ENCODE measurements at regions not wholly inside any gene's neighbourhood (a gene's known extent, or its start where the extent isn't known, plus 50 kb on each side); places are given as distances from the start of the nearest gene placed in this dataset.

DNA sequence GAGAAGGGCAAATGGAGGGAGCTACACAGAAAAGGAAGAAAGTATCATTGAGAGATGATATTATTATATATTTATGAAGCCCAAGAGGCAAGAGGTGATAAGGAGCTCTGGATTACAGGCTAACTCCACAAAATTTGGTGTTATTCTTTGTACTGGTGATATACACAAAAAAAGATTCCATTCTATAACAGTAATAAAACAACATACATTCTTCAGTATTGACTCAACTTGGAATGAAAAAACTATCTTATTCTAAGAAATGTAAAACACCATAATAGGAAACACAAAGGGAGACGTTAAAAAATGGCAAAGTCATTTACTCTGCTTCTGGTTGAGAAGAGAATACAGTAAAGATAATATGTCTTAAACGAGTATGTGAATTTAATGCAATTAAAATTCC, 99.4 kb downstream of the TEX35 start:
- Mint-ChIP-seq H3K4me1 (ENCODE audit: low read depth, unreplicated experiment) (peaks cover 41% of the 10 kb centered on the region), H3K4me3 (ENCODE audit: low read depth, unreplicated experiment) (no peak overlapping the region), H3K36me3 (ENCODE audit: insufficient read depth, unreplicated experiment) (peaks cover 16% of the 10 kb centered on the region), H3K27ac (ENCODE audit: unreplicated experiment) (no peak overlapping the region), H3K9me3 (ENCODE audit: low read depth, unreplicated experiment) (no peaks in the 10 kb centered on the region), H3K27me3 (ENCODE audit: unreplicated experiment) (no peaks in the 10 kb centered on the region)
- BruUV-seq (replicated peaks): no TSS peak
- intact Hi-C loops (cut with micrococcal nuclease; ENCODE audit: unreplicated experiment): loop anchor here (5.0 kb wide), 1 partner anchor 45 kb away; no protein-coding TSS in a partner anchor
- CTCF ChIA-PET: interaction anchor here (0.7 kb wide), 2 partner anchors 209 to 222 kb away, joined by 3 to 5 read pairs; no protein-coding TSS in a partner anchor
- DNase-seq: no peak
- TF ChIP-seq, protein P1, sequence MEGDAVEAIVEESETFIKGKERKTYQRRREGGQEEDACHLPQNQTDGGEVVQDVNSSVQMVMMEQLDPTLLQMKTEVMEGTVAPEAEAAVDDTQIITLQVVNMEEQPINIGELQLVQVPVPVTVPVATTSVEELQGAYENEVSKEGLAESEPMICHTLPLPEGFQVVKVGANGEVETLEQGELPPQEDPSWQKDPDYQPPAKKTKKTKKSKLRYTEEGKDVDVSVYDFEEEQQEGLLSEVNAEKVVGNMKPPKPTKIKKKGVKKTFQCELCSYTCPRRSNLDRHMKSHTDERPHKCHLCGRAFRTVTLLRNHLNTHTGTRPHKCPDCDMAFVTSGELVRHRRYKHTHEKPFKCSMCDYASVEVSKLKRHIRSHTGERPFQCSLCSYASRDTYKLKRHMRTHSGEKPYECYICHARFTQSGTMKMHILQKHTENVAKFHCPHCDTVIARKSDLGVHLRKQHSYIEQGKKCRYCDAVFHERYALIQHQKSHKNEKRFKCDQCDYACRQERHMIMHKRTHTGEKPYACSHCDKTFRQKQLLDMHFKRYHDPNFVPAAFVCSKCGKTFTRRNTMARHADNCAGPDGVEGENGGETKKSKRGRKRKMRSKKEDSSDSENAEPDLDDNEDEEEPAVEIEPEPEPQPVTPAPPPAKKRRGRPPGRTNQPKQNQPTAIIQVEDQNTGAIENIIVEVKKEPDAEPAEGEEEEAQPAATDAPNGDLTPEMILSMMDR (IDR thresholded peaks at IDR 0.05; ENCODE audit: unreplicated experiment): no peak

DNA sequence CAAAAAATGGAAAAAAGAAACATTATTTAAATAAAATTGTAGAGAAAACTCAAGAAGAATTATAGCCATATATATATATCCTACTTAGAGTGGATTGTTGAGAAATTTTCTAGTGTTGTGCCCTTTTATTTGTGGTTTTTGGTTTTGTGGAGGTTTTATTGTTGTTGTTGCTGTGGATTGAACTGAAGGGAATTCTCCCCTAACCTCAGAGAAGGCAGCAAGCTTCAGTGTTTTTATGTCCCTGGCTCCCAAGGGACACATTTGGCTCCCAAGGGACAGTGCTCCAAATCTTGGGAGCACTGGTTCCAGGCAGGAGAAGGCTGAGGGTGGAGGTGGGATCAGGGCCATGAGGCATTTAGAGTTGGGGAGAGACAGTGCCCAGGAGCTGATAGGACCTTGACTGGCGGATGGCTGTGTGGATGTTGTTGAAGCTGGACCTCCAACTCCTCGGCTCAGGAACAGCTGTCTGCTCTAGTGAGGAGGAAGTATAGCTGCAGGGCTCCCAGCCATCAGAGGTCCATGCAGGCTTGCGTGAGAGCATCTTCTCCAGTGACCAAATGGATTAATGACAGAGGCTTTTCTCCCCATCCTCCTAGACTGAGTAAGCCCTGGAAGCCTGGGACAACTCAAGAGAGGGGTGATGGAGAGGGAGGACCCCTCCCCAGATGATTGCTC, 100.5 kb downstream of the TEX35 start:
- no peak for DNase-seq
- intact Hi-C loops (cut with micrococcal nuclease; ENCODE audit: unreplicated experiment): loop anchor here (5.0 kb wide), 1 partner anchor 44 kb away; no protein-coding TSS in a partner anchor
- Mint-ChIP-seq H3K4me1 (ENCODE audit: low read depth, unreplicated experiment) (peaks cover 29% of the 10 kb centered on the region), H3K27ac (ENCODE audit: unreplicated experiment) (no peak overlapping the region), H3K27me3 (ENCODE audit: unreplicated experiment) (no peaks in the 10 kb centered on the region), H3K36me3 (ENCODE audit: insufficient read depth, unreplicated experiment) (peaks cover 15% of the 10 kb centered on the region), H3K9me3 (ENCODE audit: low read depth, unreplicated experiment) (no peaks in the 10 kb centered on the region), H3K4me3 (ENCODE audit: low read depth, unreplicated experiment) (no peak overlapping the region)
- TF ChIP-seq, protein P1 (IDR thresholded peaks at IDR 0.05; ENCODE audit: unreplicated experiment): no peak
- CTCF ChIA-PET: no interaction called here
- BruUV-seq (replicated peaks): no TSS peak

DNA sequence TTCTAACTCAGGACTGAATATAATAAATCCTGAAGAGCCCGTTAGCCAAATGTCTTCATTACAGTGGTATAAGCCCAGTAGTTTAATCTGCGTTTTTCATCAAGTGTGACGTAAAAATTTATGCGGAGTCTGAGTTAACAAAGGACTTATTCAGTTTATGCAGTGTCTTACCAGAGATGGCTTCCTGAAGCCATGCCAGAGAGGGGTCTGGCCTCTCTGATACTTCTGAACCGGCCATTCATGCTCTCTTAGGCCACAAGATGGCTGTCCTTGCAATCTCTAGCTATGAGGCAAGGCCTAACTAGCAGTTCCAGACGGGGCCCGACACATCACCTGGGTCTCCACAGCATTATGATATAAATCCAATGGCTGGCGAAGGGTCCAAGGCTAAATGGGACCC, 101.4 kb downstream of the TEX35 start:
- Mint-ChIP-seq H3K36me3 (ENCODE audit: insufficient read depth, unreplicated experiment) (peaks cover 8% of the 10 kb centered on the region), H3K4me3 (ENCODE audit: low read depth, unreplicated experiment) (no peak overlapping the region), H3K27ac (ENCODE audit: unreplicated experiment) (no peak overlapping the region), H3K27me3 (ENCODE audit: unreplicated experiment) (no peaks in the 10 kb centered on the region), H3K4me1 (ENCODE audit: low read depth, unreplicated experiment) (peaks cover 22% of the 10 kb centered on the region), H3K9me3 (ENCODE audit: low read depth, unreplicated experiment) (no peaks in the 10 kb centered on the region)
- no peak for DNase-seq
- CTCF ChIA-PET: interaction anchor here (0.6 kb wide), 1 partner anchor 1546 kb away, joined by 3 read pairs; no protein-coding TSS in a partner anchor
- intact Hi-C loops (cut with micrococcal nuclease; ENCODE audit: unreplicated experiment): loop anchor here (5.0 kb wide), 1 partner anchor 43 kb away; no protein-coding TSS in a partner anchor
- TF ChIP-seq, protein P1 (IDR thresholded peaks at IDR 0.05; ENCODE audit: unreplicated experiment): no peak
- no TSS peak for BruUV-seq (replicated peaks)

DNA sequence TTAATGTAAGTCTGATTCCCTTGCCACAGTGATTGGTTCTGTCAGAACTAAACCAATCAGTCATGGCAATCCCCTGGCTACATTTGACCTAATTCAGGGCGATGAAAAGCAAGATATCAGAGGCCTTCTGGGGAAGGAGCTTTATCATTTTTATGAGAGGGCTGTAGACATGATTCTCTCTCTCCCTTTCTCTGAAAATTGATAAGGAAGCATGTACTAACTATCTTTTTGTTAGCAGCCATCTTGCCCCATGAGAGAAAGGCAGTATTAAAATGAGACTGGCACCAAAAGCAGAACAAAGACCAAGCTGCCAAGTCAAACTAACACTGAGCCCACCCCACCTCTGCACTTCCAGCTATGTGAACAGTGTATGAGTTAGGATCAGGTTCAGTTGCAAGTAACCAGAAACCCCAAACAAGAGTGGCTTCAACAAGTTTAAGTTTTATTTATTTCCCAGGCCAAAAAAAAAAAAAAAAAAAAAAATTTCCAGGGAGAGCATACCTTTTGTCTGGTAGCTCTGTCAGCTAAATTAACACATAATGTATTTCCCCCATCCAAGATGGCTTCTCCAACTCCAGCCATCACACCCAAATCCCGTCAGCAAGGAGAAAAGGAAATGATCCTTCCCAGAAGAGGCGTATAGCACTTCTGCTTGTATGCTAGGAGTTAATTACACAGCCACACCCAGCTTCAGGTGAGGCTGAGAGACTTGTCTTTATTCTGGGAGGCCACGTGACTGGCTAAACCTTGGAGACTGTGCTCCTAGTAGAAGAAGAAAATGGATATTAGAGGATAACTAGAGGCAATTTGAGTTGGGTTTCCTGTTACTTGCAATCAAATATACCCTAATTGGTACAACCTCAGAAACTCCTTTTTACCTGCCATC, 105.8 kb upstream of the RALGPS2 start:
- BruUV-seq (replicated peaks): no TSS peak
- Mint-ChIP-seq H3K27ac (ENCODE audit: unreplicated experiment) (no peak overlapping the region), H3K27me3 (ENCODE audit: unreplicated experiment) (no peaks in the 10 kb centered on the region), H3K4me1 (ENCODE audit: low read depth, unreplicated experiment) (no peaks in the 10 kb centered on the region), H3K9me3 (ENCODE audit: low read depth, unreplicated experiment) (peaks cover 2% of the 10 kb centered on the region), H3K36me3 (ENCODE audit: insufficient read depth, unreplicated experiment) (no peaks in the 10 kb centered on the region), H3K4me3 (ENCODE audit: low read depth, unreplicated experiment) (no peak overlapping the region)
- intact Hi-C loops (cut with micrococcal nuclease; ENCODE audit: unreplicated experiment): no loop called here
- CTCF ChIA-PET: interaction anchor here (0.7 to 1.2 kb wide), 2 partner anchors 28 to 98 kb away, joined by 3 read pairs; no protein-coding TSS in a partner anchor
- no peak for DNase-seq
- TF ChIP-seq, protein P1 (IDR thresholded peaks at IDR 0.05; ENCODE audit: unreplicated experiment): no peak
